ENCODE measurements at regions not wholly inside any gene's neighbourhood (a gene's known extent, or its start where the extent isn't known, plus 50 kb on each side); places are given as distances from the start of the nearest gene placed in this dataset.

GRCh38 chr12:24455811-24456210 is 493.1 kb downstream of the BCAT1 start:
- no peaks in the 10 kb centered on the region for H3K79me2 ChIP-seq (replicated peaks; ENCODE audit: insufficient read depth, low read length)
- H3K27ac ChIP-seq (ENCODE audit: low read length): no peak overlapping the region
- no peaks in the 10 kb centered on the region for H3F3A ChIP-seq (ENCODE audit: insufficient read depth, low read length, poor library complexity, severe bottlenecking)
- no peak for TF ChIP-seq SMC3 (conservative IDR thresholded peaks at IDR 0.05; ENCODE audit: poor library complexity)
- H3K27me3 ChIP-seq (ENCODE audit: insufficient read depth, low read depth, low read length): no peaks in the 10 kb centered on the region
- H3K4me2 ChIP-seq (ENCODE audit: low read length): no peak overlapping the region
- H3K9ac ChIP-seq (ENCODE audit: low read length): no peak overlapping the region
- no peaks in the 10 kb centered on the region for H3K9me3 ChIP-seq (ENCODE audit: low read length)
- H3K36me3 ChIP-seq (ENCODE audit: insufficient read depth, low read length): no peaks in the 10 kb centered on the region
- no peaks in the 10 kb centered on the region for H3K9me2 ChIP-seq (ENCODE audit: insufficient read depth, low read length)
- no peak overlapping the region for H2AFZ ChIP-seq (ENCODE audit: low read depth, low read length)
- H3K4me3 ChIP-seq (ENCODE audit: low read length): no peak overlapping the region
- no peaks in the 10 kb centered on the region for H4K20me1 ChIP-seq (ENCODE audit: insufficient read depth)

- Histone ChIP-seq H3F3A (ENCODE audit: insufficient read depth, low read length, poor library complexity, severe bottlenecking) (no peaks in the 10 kb centered on the region), H3K36me3 (ENCODE audit: insufficient read depth, low read length) (no peaks in the 10 kb centered on the region), H3K9ac (ENCODE audit: low read length) (no peak overlapping the region), H3K4me3 (ENCODE audit: low read length) (no peak overlapping the region), H2AFZ (ENCODE audit: low read depth, low read length) (no peak overlapping the region), H4K20me1 (ENCODE audit: insufficient read depth) (no peaks in the 10 kb centered on the region), H3K9me3 (ENCODE audit: low read length) (no peaks in the 10 kb centered on the region), H3K4me2 (ENCODE audit: low read length) (no peak overlapping the region), H3K27ac (ENCODE audit: low read length) (no peak overlapping the region), H3K79me2 (replicated peaks; ENCODE audit: insufficient read depth, low read length) (no peaks in the 10 kb centered on the region), H3K27me3 (ENCODE audit: insufficient read depth, low read depth, low read length) (no peaks in the 10 kb centered on the region), H3K9me2 (ENCODE audit: insufficient read depth, low read length) (no peaks in the 10 kb centered on the region)
- TF ChIP-seq REST (IDR thresholded peaks at IDR 0.05; ENCODE audit: borderline replicate concordance): no peak
- no peak for TF ChIP-seq MXI1 (conservative IDR thresholded peaks at IDR 0.05; ENCODE audit: poor library complexity, severe bottlenecking)
- TF ChIP-seq SMC3 (conservative IDR thresholded peaks at IDR 0.05; ENCODE audit: poor library complexity): no peak
These were observed 498.2 kb upstream of the SOX5 start for GRCh38 chr12:24447678-24448077.

GRCh38 chr12:24446287-24446686 is 496.8 kb upstream of the SOX5 start:
- Histone ChIP-seq H3K9ac (ENCODE audit: low read length) (no peak overlapping the region), H3K27ac (ENCODE audit: low read length) (no peak overlapping the region), H3K4me3 (ENCODE audit: low read length) (no peak overlapping the region), H3F3A (ENCODE audit: insufficient read depth, low read length, poor library complexity, severe bottlenecking) (no peaks in the 10 kb centered on the region), H3K27me3 (ENCODE audit: insufficient read depth, low read depth, low read length) (no peaks in the 10 kb centered on the region), H3K79me2 (replicated peaks; ENCODE audit: insufficient read depth, low read length) (no peaks in the 10 kb centered on the region), H2AFZ (ENCODE audit: low read depth, low read length) (no peak overlapping the region), H3K4me2 (ENCODE audit: low read length) (no peak overlapping the region), H4K20me1 (ENCODE audit: insufficient read depth) (no peaks in the 10 kb centered on the region), H3K9me2 (ENCODE audit: insufficient read depth, low read length) (no peaks in the 10 kb centered on the region), H3K9me3 (ENCODE audit: low read length) (no peaks in the 10 kb centered on the region), H3K36me3 (ENCODE audit: insufficient read depth, low read length) (no peaks in the 10 kb centered on the region)
- TF ChIP-seq, protein P1, sequence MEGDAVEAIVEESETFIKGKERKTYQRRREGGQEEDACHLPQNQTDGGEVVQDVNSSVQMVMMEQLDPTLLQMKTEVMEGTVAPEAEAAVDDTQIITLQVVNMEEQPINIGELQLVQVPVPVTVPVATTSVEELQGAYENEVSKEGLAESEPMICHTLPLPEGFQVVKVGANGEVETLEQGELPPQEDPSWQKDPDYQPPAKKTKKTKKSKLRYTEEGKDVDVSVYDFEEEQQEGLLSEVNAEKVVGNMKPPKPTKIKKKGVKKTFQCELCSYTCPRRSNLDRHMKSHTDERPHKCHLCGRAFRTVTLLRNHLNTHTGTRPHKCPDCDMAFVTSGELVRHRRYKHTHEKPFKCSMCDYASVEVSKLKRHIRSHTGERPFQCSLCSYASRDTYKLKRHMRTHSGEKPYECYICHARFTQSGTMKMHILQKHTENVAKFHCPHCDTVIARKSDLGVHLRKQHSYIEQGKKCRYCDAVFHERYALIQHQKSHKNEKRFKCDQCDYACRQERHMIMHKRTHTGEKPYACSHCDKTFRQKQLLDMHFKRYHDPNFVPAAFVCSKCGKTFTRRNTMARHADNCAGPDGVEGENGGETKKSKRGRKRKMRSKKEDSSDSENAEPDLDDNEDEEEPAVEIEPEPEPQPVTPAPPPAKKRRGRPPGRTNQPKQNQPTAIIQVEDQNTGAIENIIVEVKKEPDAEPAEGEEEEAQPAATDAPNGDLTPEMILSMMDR (IDR thresholded peaks at IDR 0.05; ENCODE audit: poor library complexity, severe bottlenecking): no peak
- TF ChIP-seq EZH2 (IDR thresholded peaks at IDR 0.05; ENCODE audit: borderline replicate concordance, insufficient read depth, low read length, poor library complexity, severe bottlenecking) (no peak), SMC3 (conservative IDR thresholded peaks at IDR 0.05; ENCODE audit: poor library complexity) (no peak), REST (IDR thresholded peaks at IDR 0.05; ENCODE audit: borderline replicate concordance) (no peak), TAF1 (IDR thresholded peaks at IDR 0.05; ENCODE audit: low read depth) (no peak), POLR2AphosphoS5 (IDR thresholded peaks at IDR 0.05) (no peak), EP300 (conservative IDR thresholded peaks at IDR 0.05; ENCODE audit: poor library complexity, severe bottlenecking) (no peak), MXI1 (conservative IDR thresholded peaks at IDR 0.05; ENCODE audit: poor library complexity, severe bottlenecking) (no peak), RAD21 (conservative IDR thresholded peaks at IDR 0.05) (no peak)
